GM12878 (cell line): ENCODE measurements at regions not wholly inside any gene's neighbourhood (a gene's known extent, or its start where the extent isn't known, plus 50 kb on each side); places are given as distances from the start of the nearest gene placed in this dataset.

Experiments used
- EED ChIP-seq: sonication (generic); IDR thresholded peaks from 2 replicates; pipeline ENCODE4 v1.6.1; 2016; ENCODE audit warnings: antibody characterized with exemption, low read depth
- ESRRA ChIP-seq: IDR thresholded peaks from 2 replicates; pipeline ENCODE4 v1.6.1; 2012; ENCODE audit warnings: mild to moderate bottlenecking, low read length, improper control_type of control experiment
- POLR2A ChIP-seq: IDR thresholded peaks from 2 replicates; pipeline ENCODE4 v1.6.1; 2011; ENCODE audit warnings: low read depth, mild to moderate bottlenecking, low read length
- RELA ChIP-seq: fragments of 450-650 bp; IDR thresholded peaks from 2 replicates; pipeline ENCODE4 v1.8.0; 2014; ENCODE audit warnings: borderline replicate concordance; ENCODE audit not compliant: partially characterized antibody
- ZBED1 ChIP-seq: IDR thresholded peaks from 2 replicates; pipeline ENCODE4 v1.6.1; 2016; ENCODE audit warnings: borderline replicate concordance
- TF ChIP-seq, protein P1 (sequence below): IDR thresholded peaks from 2 replicates; pipeline ENCODE4 v1.6.1; 2012; ENCODE audit warnings: low read depth, low read length, improper control_type of control experiment
- TF ChIP-seq, protein P2 (sequence below): fragments of 450-650 bp; formaldehyde crosslinking; IDR thresholded peaks from 2 replicates; pipeline ENCODE4 v1.4.0; 2020; ENCODE audit warnings: mild to moderate bottlenecking, moderate library complexity
- TF ChIP-seq, protein P3 (sequence below), 3 experiments: IDR thresholded peaks in 2 of 3; conservative IDR thresholded peaks in 1 of 3; 2 replicates each; pipeline ENCODE4 v1.5.1; 2011; ENCODE audit warnings: low read depth in 3 of 3, low read length in 3 of 3, mild to moderate bottlenecking in 3 of 3, control low read depth in 2 of 3, moderate library complexity in 2 of 3, inconsistent platforms in 1 of 3, mixed read lengths in 1 of 3; ENCODE audit not compliant: control insufficient read depth in 2 of 3, insufficient read depth in 1 of 3; ENCODE audit errors: extremely low read depth in 1 of 3
- TF ChIP-seq, protein P4 (sequence below): IDR thresholded peaks from 2 replicates; pipeline ENCODE4 v1.6.1; 2012; ENCODE audit warnings: mild to moderate bottlenecking, low read depth, low read length
- TF ChIP-seq, protein P5 (sequence below): IDR thresholded peaks from 2 replicates; pipeline ENCODE4 v1.6.1; 2012; ENCODE audit warnings: low read depth, low read length, improper control_type of control experiment

DNA sequence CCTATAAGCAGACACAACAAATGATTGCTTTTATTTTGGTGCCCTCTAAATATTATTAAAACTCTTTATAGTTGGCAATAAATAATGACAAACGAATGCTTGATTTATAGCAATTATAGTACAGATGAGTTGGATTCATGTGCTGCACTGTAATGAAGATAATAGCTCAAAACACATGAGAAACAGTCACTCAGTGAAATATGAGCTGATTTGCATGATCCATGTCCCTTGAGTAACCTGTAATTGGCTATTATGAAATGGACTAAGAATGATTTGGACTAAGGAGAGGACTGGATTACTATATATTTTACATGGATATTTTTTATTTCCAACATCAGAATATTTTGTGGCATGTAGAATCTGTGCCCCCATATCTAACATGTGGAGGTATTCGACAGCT, 365.6 kb upstream of the UBE2E3 start:
- TF ChIP-seq, protein P1, sequence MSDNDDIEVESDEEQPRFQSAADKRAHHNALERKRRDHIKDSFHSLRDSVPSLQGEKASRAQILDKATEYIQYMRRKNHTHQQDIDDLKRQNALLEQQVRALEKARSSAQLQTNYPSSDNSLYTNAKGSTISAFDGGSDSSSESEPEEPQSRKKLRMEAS, result no peak
- TF ChIP-seq, protein P2, sequence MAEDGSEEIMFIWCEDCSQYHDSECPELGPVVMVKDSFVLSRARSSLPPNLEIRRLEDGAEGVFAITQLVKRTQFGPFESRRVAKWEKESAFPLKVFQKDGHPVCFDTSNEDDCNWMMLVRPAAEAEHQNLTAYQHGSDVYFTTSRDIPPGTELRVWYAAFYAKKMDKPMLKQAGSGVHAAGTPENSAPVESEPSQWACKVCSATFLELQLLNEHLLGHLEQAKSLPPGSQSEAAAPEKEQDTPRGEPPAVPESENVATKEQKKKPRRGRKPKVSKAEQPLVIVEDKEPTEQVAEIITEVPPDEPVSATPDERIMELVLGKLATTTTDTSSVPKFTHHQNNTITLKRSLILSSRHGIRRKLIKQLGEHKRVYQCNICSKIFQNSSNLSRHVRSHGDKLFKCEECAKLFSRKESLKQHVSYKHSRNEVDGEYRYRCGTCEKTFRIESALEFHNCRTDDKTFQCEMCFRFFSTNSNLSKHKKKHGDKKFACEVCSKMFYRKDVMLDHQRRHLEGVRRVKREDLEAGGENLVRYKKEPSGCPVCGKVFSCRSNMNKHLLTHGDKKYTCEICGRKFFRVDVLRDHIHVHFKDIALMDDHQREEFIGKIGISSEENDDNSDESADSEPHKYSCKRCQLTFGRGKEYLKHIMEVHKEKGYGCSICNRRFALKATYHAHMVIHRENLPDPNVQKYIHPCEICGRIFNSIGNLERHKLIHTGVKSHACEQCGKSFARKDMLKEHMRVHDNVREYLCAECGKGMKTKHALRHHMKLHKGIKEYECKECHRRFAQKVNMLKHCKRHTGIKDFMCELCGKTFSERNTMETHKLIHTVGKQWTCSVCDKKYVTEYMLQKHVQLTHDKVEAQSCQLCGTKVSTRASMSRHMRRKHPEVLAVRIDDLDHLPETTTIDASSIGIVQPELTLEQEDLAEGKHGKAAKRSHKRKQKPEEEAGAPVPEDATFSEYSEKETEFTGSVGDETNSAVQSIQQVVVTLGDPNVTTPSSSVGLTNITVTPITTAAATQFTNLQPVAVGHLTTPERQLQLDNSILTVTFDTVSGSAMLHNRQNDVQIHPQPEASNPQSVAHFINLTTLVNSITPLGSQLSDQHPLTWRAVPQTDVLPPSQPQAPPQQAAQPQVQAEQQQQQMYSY (CRISPR knock-in tag), result no peak
- TF ChIP-seq RELA (no peak), ESRRA (no peak), POLR2A (no peak), EED (no peak), ZBED1 (no peak)
- TF ChIP-seq, protein P3, sequence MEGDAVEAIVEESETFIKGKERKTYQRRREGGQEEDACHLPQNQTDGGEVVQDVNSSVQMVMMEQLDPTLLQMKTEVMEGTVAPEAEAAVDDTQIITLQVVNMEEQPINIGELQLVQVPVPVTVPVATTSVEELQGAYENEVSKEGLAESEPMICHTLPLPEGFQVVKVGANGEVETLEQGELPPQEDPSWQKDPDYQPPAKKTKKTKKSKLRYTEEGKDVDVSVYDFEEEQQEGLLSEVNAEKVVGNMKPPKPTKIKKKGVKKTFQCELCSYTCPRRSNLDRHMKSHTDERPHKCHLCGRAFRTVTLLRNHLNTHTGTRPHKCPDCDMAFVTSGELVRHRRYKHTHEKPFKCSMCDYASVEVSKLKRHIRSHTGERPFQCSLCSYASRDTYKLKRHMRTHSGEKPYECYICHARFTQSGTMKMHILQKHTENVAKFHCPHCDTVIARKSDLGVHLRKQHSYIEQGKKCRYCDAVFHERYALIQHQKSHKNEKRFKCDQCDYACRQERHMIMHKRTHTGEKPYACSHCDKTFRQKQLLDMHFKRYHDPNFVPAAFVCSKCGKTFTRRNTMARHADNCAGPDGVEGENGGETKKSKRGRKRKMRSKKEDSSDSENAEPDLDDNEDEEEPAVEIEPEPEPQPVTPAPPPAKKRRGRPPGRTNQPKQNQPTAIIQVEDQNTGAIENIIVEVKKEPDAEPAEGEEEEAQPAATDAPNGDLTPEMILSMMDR (IDR thresholded peaks at IDR 0.05 in 2 of 3, conservative IDR thresholded peaks at IDR 0.05 in 1 of 3; ENCODE audit: control insufficient read depth in 2 of 3, extremely low read depth in 1 of 3, insufficient read depth in 1 of 3, low read depth in 3 of 3, low read length in 3 of 3), result no peak
- TF ChIP-seq, protein P4, sequence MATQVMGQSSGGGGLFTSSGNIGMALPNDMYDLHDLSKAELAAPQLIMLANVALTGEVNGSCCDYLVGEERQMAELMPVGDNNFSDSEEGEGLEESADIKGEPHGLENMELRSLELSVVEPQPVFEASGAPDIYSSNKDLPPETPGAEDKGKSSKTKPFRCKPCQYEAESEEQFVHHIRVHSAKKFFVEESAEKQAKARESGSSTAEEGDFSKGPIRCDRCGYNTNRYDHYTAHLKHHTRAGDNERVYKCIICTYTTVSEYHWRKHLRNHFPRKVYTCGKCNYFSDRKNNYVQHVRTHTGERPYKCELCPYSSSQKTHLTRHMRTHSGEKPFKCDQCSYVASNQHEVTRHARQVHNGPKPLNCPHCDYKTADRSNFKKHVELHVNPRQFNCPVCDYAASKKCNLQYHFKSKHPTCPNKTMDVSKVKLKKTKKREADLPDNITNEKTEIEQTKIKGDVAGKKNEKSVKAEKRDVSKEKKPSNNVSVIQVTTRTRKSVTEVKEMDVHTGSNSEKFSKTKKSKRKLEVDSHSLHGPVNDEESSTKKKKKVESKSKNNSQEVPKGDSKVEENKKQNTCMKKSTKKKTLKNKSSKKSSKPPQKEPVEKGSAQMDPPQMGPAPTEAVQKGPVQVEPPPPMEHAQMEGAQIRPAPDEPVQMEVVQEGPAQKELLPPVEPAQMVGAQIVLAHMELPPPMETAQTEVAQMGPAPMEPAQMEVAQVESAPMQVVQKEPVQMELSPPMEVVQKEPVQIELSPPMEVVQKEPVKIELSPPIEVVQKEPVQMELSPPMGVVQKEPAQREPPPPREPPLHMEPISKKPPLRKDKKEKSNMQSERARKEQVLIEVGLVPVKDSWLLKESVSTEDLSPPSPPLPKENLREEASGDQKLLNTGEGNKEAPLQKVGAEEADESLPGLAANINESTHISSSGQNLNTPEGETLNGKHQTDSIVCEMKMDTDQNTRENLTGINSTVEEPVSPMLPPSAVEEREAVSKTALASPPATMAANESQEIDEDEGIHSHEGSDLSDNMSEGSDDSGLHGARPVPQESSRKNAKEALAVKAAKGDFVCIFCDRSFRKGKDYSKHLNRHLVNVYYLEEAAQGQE, result no peak
- TF ChIP-seq, protein P5, sequence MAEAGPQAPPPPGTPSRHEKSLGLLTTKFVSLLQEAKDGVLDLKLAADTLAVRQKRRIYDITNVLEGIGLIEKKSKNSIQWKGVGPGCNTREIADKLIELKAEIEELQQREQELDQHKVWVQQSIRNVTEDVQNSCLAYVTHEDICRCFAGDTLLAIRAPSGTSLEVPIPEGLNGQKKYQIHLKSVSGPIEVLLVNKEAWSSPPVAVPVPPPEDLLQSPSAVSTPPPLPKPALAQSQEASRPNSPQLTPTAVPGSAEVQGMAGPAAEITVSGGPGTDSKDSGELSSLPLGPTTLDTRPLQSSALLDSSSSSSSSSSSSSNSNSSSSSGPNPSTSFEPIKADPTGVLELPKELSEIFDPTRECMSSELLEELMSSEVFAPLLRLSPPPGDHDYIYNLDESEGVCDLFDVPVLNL, result no peak
